Activated T-helper 1 cell treated with anti-CD3 and anti-CD28 coated beads, Interleukin-12 subunit alpha, Interleukin-12 subunit beta, Interleukin-2, Interleukin-4 antibody, amounts not matched to agents 30 ng/mL and 10 ng/mL and 1 ng/mL, durations not matched to agents 14 hours and 24 hours and 36 hours (primary cell): ENCODE measurements at regions not wholly inside any gene's neighbourhood (a gene's known extent, or its start where the extent isn't known, plus 50 kb on each side); places are given as distances from the start of the nearest gene placed in this dataset.
"Not testable (repeated sequence)": the region's sequence is repeated elsewhere in the genome, so short reads cannot be mapped to it uniquely, and the experiment has no call there.

ENCODE experiments used
- DNase-seq: peaks from one replicate; pipeline ENCODE4 v3.0.0; 2021; ENCODE audit warnings: low spot score
- H3K27ac Mint-ChIP-seq: one replicate; pipeline ENCODE4 v1.8.0; 2021; ENCODE audit warnings: mild to moderate bottlenecking, mixed read lengths
- H3K27me3 Mint-ChIP-seq: one replicate; pipeline ENCODE4 v1.8.0; 2022; ENCODE audit warnings: mild to moderate bottlenecking, moderate library complexity, mixed read lengths; ENCODE audit not compliant: insufficient read depth
- H3K36me3 Mint-ChIP-seq: one replicate; pipeline ENCODE4 v1.8.0; 2021; ENCODE audit warnings: low read depth, mixed read lengths
- H3K4me1 Mint-ChIP-seq: one replicate; pipeline ENCODE4 v1.8.0; 2021; ENCODE audit warnings: low read depth, mixed read lengths
- H3K4me3 Mint-ChIP-seq: one replicate; pipeline ENCODE4 v1.8.0; 2021; ENCODE audit warnings: mild to moderate bottlenecking, moderate library complexity, mixed read lengths
- H3K9me3 Mint-ChIP-seq: one replicate; pipeline ENCODE4 v1.8.0; 2021; ENCODE audit warnings: mixed read lengths
- intact Hi-C: fragments of 100-400 bp; cut with micrococcal nuclease; formaldehyde crosslinking; loops from one replicate; pipeline ENCODE4 v1.15.1; 2024

GRCh38 chr20:7175827-7176226, 408.3 kb downstream of the BMP2 start:
- H3K9me3 Mint-ChIP-seq, H3K36me3 Mint-ChIP-seq, H3K4me1 Mint-ChIP-seq, H3K27ac Mint-ChIP-seq, DNase-seq, H3K4me3 Mint-ChIP-seq, intact Hi-C loops, H3K27me3 Mint-ChIP-seq: not testable (repeated sequence)

DNA sequence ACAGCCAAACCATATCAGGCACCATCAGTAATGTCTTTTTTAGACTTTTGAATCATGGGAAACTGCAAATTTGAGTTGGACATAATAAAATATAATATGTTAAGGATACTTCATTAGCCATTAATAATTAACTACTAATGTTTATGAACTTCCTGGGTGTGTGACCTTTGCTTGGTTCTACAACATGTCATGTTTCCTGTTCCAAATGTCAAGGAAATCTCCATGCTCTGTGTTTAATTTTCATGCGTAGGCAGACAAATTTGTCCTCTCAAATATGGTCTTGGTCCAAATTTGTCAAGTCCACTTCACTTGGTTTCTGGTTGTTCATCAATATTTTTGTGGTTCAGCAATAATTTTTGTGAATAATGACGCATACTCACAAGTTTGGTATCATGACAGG, 410.5 kb downstream of the BMP2 start:
- no peak for DNase-seq
- H3K4me1 Mint-ChIP-seq = no peaks in the 10 kb centered on the region
- peaks cover 6% of the 10 kb centered on the region for H3K9me3 Mint-ChIP-seq
- H3K4me3 Mint-ChIP-seq = no peak overlapping the region
- intact Hi-C loops = no loop called here
- no peak overlapping the region for H3K27ac Mint-ChIP-seq
- no peaks in the 10 kb centered on the region for H3K27me3 Mint-ChIP-seq
- H3K36me3 Mint-ChIP-seq = no peaks in the 10 kb centered on the region

- Mint-ChIP-seq H3K4me3 (no peak overlapping the region), H3K4me1 (no peaks in the 10 kb centered on the region), H3K9me3 (peaks cover 16% of the 10 kb centered on the region), H3K27ac (no peak overlapping the region), H3K27me3 (no peaks in the 10 kb centered on the region), H3K36me3 (no peaks in the 10 kb centered on the region)
- DNase-seq = no peak
- intact Hi-C loops = no loop called here
These were observed 413.0 kb downstream of the BMP2 start for GRCh38 chr20:7180256-7181045.

DNA sequence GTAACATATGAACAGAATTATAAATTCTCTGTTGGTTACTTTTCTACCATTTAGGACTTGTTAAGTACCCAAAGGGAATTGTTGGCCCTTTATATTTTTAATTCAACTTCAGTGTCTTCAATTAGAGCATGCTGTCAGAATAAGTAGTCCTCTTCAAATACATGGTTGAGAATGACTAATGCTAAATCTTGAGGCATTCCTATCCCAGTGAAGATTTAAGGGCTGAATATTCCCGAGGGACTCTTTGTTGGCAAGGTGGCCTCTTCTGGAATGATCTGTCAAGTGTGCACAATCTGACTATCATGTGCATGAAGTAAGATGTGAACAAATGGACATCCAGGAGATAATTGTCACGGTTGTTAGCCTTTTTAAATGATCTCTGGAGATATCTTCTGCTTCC, 421.7 kb downstream of the BMP2 start:
- intact Hi-C loops = no loop called here
- Mint-ChIP-seq H3K36me3 (no peaks in the 10 kb centered on the region), H3K4me3 (no peak overlapping the region), H3K27ac (no peak overlapping the region), H3K4me1 (no peaks in the 10 kb centered on the region), H3K9me3 (peaks cover 10% of the 10 kb centered on the region), H3K27me3 (no peaks in the 10 kb centered on the region)
- no peak for DNase-seq

DNA sequence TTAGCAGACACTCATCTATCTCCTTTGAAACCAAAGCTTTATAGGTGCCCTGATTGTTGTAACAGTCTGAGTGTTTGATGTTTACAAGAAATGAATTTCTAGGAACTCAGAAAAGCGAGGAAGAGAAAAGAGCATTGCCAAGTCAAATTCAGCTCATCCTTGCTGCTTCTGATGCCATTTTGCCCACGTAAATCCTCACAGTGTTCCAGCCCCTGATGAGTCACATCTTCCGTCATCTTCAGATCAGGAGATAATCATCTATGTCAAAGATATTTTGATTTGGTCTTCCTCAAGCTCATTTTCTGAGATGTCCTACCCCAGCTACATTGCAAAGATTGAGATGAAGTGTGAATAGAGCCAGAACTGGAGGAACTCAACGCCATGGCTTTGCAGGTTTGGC, 426.2 kb downstream of the BMP2 start:
- Mint-ChIP-seq H3K36me3 (no peaks in the 10 kb centered on the region), H3K27me3 (no peaks in the 10 kb centered on the region), H3K4me1 (no peaks in the 10 kb centered on the region), H3K9me3 (peaks cover 9% of the 10 kb centered on the region), H3K27ac (no peak overlapping the region), H3K4me3 (no peak overlapping the region)
- intact Hi-C loops = no loop called here
- no peak for DNase-seq

GRCh38 chr20:7195704-7196103, 428.2 kb downstream of the BMP2 start:
- no peak overlapping the region for H3K4me3 Mint-ChIP-seq
- intact Hi-C loops = no loop called here
- no peaks in the 10 kb centered on the region for H3K27me3 Mint-ChIP-seq
- H3K36me3 Mint-ChIP-seq = no peaks in the 10 kb centered on the region
- peaks cover 8% of the 10 kb centered on the region for H3K9me3 Mint-ChIP-seq
- no peak overlapping the region for H3K27ac Mint-ChIP-seq
- DNase-seq = no peak
- no peaks in the 10 kb centered on the region for H3K4me1 Mint-ChIP-seq

DNA sequence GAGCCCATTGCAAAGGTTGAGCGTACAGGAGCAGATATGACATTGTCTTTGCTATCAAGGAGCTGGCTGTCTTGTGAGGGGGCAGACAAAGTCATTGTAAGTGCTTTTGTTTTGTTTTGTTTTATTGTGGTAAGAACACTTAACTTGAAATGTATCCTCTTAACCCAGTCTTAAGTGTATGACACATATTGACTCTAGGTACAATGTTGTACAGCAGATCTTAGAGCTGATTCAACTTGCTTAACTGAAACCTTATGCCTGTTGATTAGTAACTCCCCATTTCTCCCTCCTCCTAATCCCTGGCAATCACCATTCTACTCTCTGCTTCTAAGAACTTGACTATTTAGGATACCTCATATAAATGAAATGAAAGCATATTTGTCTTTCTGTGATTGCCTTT, 429.0 kb downstream of the BMP2 start:
- no peak overlapping the region for H3K4me3 Mint-ChIP-seq
- intact Hi-C loops = no loop called here
- H3K36me3 Mint-ChIP-seq = no peaks in the 10 kb centered on the region
- no peaks in the 10 kb centered on the region for H3K27me3 Mint-ChIP-seq
- H3K27ac Mint-ChIP-seq = no peak overlapping the region
- H3K4me1 Mint-ChIP-seq = no peaks in the 10 kb centered on the region
- DNase-seq = no peak
- H3K9me3 Mint-ChIP-seq = peaks cover 5% of the 10 kb centered on the region

GRCh38 chr20:7199861-7200260, 432.4 kb downstream of the BMP2 start:
- intact Hi-C loops = no loop called here
- Mint-ChIP-seq H3K27me3 (no peaks in the 10 kb centered on the region), H3K36me3 (no peaks in the 10 kb centered on the region)

DNA sequence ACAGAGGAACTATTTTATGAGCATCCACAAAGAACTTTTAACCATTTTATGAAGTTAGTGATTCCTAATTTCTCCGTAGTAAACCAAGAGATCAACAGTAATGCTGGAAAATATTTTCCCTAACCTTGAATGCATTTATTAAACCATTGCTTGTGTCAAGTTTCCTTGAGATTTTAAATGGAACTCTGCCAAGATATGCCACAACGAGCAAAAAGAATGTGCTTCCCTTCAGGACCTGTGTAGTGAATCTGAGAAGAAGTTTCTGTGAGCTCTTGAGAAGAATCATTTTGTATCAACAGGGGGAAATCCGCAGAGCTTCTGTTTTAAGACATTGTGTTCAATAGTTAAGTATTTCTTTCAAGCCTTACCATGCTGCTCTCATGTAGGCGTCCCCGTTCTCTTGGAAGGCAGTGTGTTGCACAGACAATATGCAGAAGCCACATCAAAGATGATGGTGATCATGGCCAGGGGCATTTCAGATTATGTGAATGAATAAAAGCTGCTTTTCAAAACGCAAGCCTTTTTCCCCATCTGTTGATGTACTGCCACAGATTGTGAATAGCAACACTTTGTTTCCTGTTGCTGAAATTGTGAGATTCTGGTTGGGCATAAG, 439.8 kb downstream of the BMP2 start:
- no peak for DNase-seq
- H3K4me1 Mint-ChIP-seq = no peaks in the 10 kb centered on the region
- H3K36me3 Mint-ChIP-seq = no peaks in the 10 kb centered on the region
- H3K9me3 Mint-ChIP-seq = peaks cover 3% of the 10 kb centered on the region
- no peaks in the 10 kb centered on the region for H3K27me3 Mint-ChIP-seq
- no peak overlapping the region for H3K4me3 Mint-ChIP-seq
- intact Hi-C loops = no loop called here
- no peak overlapping the region for H3K27ac Mint-ChIP-seq

More at GRCh38 chr20:7199861-7200260, 432.4 kb downstream of the BMP2 start:
- Mint-ChIP-seq H3K9me3 (peaks cover 5% of the 10 kb centered on the region), H3K4me3 (no peak overlapping the region), H3K4me1 (no peaks in the 10 kb centered on the region), H3K27ac (no peak overlapping the region)
- no peak for DNase-seq

DNA sequence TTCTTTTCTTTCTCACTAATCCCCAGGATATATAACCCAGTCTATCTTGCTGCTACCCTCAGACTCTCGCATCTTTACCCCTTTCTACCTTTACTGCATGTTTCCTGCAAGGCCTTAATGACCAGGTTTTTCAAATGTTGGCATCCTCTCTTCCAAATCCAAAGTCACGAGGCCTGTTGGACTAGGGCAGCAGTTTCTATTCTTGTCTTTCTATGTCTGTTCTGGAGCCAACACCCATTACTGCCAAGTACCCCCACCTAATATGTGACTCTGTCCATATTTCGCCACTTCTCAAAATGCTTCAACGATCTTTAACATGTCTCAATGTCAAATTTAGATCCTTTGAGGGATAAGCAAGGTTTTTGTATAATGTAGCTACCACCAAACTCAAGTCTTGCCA, 443.4 kb downstream of the BMP2 start:
- Mint-ChIP-seq H3K4me3 (no peak overlapping the region), H3K4me1 (no peaks in the 10 kb centered on the region), H3K36me3 (no peaks in the 10 kb centered on the region), H3K27me3 (no peaks in the 10 kb centered on the region), H3K27ac (no peak overlapping the region), H3K9me3 (peaks cover 7% of the 10 kb centered on the region)
- intact Hi-C loops = no loop called here
- no peak for DNase-seq

GRCh38 chr20:7214081-7214740, 446.7 kb downstream of the BMP2 start:
- no peaks in the 10 kb centered on the region for H3K4me1 Mint-ChIP-seq
- H3K36me3 Mint-ChIP-seq = no peaks in the 10 kb centered on the region
- no peak overlapping the region for H3K27ac Mint-ChIP-seq
- DNase-seq = no peak
- no peaks in the 10 kb centered on the region for H3K27me3 Mint-ChIP-seq
- intact Hi-C loops = no loop called here
- H3K4me3 Mint-ChIP-seq = no peak overlapping the region
- H3K9me3 Mint-ChIP-seq = peaks cover 10% of the 10 kb centered on the region

- Mint-ChIP-seq H3K27me3 (no peaks in the 10 kb centered on the region), H3K4me1 (no peaks in the 10 kb centered on the region), H3K36me3 (no peaks in the 10 kb centered on the region), H3K9me3 (peaks cover 12% of the 10 kb centered on the region), H3K27ac (no peak overlapping the region), H3K4me3 (no peak overlapping the region)
- intact Hi-C loops = no loop called here
- no peak for DNase-seq
These were observed 450.1 kb downstream of the BMP2 start for GRCh38 chr20:7217606-7218005.

- DNase-seq = no peak
- intact Hi-C loops = no loop called here
- H3K27ac Mint-ChIP-seq = no peak overlapping the region
- H3K4me1 Mint-ChIP-seq = no peaks in the 10 kb centered on the region
- H3K27me3 Mint-ChIP-seq = no peaks in the 10 kb centered on the region
- H3K4me3 Mint-ChIP-seq = no peak overlapping the region
- no peaks in the 10 kb centered on the region for H3K36me3 Mint-ChIP-seq
- peaks cover 12% of the 10 kb centered on the region for H3K9me3 Mint-ChIP-seq
These were observed 453.3 kb downstream of the BMP2 start for GRCh38 chr20:7220755-7221154.
